B cell (primary cell): ENCODE measurements at regions not wholly inside any gene's neighbourhood (a gene's known extent, or its start where the extent isn't known, plus 50 kb on each side); places are given as distances from the start of the nearest gene placed in this dataset.

ENCODE experiments used
- ATAC-seq: fragments of 200-7000 bp; cut with Tn5 transposase; one replicate; pipeline ENCODE4 v1.10.0; 2021; ENCODE audit warnings: low read depth, mild to moderate bottlenecking, moderate number of reproducible peaks, moderate library complexity
- CTCF ChIA-PET: fragments of 350-600 bp; sonication (Branson Sonifier 250); formaldehyde crosslinking; loops from one replicate; lab custom pipeline; 2021; ENCODE audit warnings: antibody characterized with exemption, inconsistent platforms; lab: Charles Lee
- POLR2A ChIA-PET: fragments of 350-600 bp; sonication (Branson Sonifier 250); formaldehyde crosslinking; loops from one replicate; lab custom pipeline; 2021; ENCODE audit warnings: antibody characterized with exemption; lab: Charles Lee
- DNase-seq: peaks from one replicate; pipeline ENCODE4 v3.0.0; 2013
- H2AFZ ChIP-seq: 2 replicates; pipeline ENCODE4 v1.6.1; 2012; ENCODE audit warnings: mild to moderate bottlenecking, low read depth, low read length; ENCODE audit not compliant: insufficient read depth, poor library complexity, severe bottlenecking
- H3K27ac ChIP-seq, 2 donors: 1 replicate in 1 of 2; 2 replicates in 1 of 2; pipeline ENCODE4 v1.5.1; 2012 to 2013; ENCODE audit warnings: low read length in 2 of 2, mild to moderate bottlenecking in 2 of 2, moderate library complexity in 1 of 2
- H3K27me3 ChIP-seq, 4 experiments: fragments of 200-600 bp in 1 of 4; sonication (generic) in 1 of 4; replicated peaks in 1 of 4; 1 replicate in 2 of 4; 2 replicates in 2 of 4; pipeline versions ENCODE4 v1.6.1 to v1.7.0; 2013 to 2016; ENCODE audit warnings: low read length in 3 of 4, mild to moderate bottlenecking in 2 of 4, mixed read lengths in 1 of 4, moderate library complexity in 1 of 4; ENCODE audit not compliant: insufficient read depth in 4 of 4, control insufficient read depth in 3 of 4; ENCODE audit errors: control extremely low read depth in 1 of 4
- H3K36me3 ChIP-seq, 2 experiments: replicated peaks in 1 of 2; 1 replicate in 1 of 2; 2 replicates in 1 of 2; pipeline versions ENCODE4 v1.6.1 to v1.7.1; 2013; ENCODE audit warnings: low read length in 1 of 2; ENCODE audit not compliant: insufficient read depth in 2 of 2, control insufficient read depth in 1 of 2; ENCODE audit errors: control extremely low read depth in 1 of 2, extremely low read depth in 1 of 2
- H3K4me1 ChIP-seq, 2 donors: fragments of 200-600 bp in 1 of 2; sonication (generic) in 1 of 2; 1 replicate in 1 of 2; 2 replicates in 1 of 2; pipeline versions ENCODE4 v1.5.1 to v1.6.1; 2013 to 2017; ENCODE audit warnings: low read length in 2 of 2; ENCODE audit not compliant: control insufficient read depth in 2 of 2, insufficient read depth in 2 of 2
- H3K4me2 ChIP-seq: replicated peaks from 2 replicates; pipeline ENCODE3; 2012; ENCODE audit warnings: mild to moderate bottlenecking, low read depth, low read length; ENCODE audit not compliant: poor library complexity, severe bottlenecking
- H3K4me3 ChIP-seq, 5 experiments: fragments of 200-600 bp in 1 of 5; sonication (generic) in 1 of 5; 1 replicate in 3 of 5; 2 replicates in 2 of 5; pipeline versions ENCODE4 v1.5.1 to v1.7.0; 2011 to 2016; ENCODE audit warnings: low read length in 4 of 5, mild to moderate bottlenecking in 4 of 5, low read depth in 2 of 5, control low read depth in 1 of 5, moderate library complexity in 1 of 5; ENCODE audit not compliant: insufficient read depth in 1 of 5; ENCODE audit errors: control extremely low read depth in 1 of 5, extremely low read depth in 1 of 5
- H3K79me2 ChIP-seq: fragments of 200-600 bp; sonication (generic); one replicate; pipeline ENCODE4 v1.6.0; 2016; ENCODE audit warnings: low read length; ENCODE audit not compliant: control insufficient read depth, insufficient read depth
- H3K9ac ChIP-seq: fragments of 200-600 bp; sonication (generic); 2 replicates; pipeline ENCODE4 v1.6.1; 2017; ENCODE audit warnings: mild to moderate bottlenecking, low read length, moderate library complexity
- H3K9me3 ChIP-seq, 3 donors: one replicate each; pipeline versions ENCODE4 v1.6.1 to v1.7.1; 2013; ENCODE audit warnings: low read length in 2 of 3; ENCODE audit not compliant: control insufficient read depth in 2 of 3, insufficient read depth in 1 of 3; ENCODE audit errors: control extremely low read depth in 1 of 3
- H4K20me1 ChIP-seq: 2 replicates; pipeline ENCODE4 v1.6.0; 2012; ENCODE audit warnings: mild to moderate bottlenecking, low read length; ENCODE audit not compliant: insufficient read depth, control insufficient read depth, poor library complexity, severe bottlenecking
- H3K27ac Mint-ChIP-seq: one replicate; pipeline ENCODE4 v1.8.0; 2021; ENCODE audit warnings: mixed read lengths
- H3K27me3 Mint-ChIP-seq: one replicate; pipeline ENCODE4 v1.8.0; 2021; ENCODE audit warnings: mixed read lengths
- H3K4me1 Mint-ChIP-seq: one replicate; pipeline ENCODE4 v1.8.0; 2021; ENCODE audit warnings: mixed read lengths
- H3K4me3 Mint-ChIP-seq: one replicate; pipeline ENCODE4 v1.8.0; 2021; ENCODE audit warnings: mixed read lengths
- H3K9me3 Mint-ChIP-seq: one replicate; pipeline ENCODE4 v1.8.0; 2022; ENCODE audit warnings: mixed read lengths; ENCODE audit not compliant: insufficient read depth
- CTCF ChIP-seq: fragments of 200-600 bp; IDR thresholded peaks from one replicate; pipeline ENCODE4 v1.8.0; 2022; ENCODE audit warnings: antibody characterized with exemption, mild to moderate bottlenecking
- EZH2 ChIP-seq: IDR thresholded peaks from 2 replicates; pipeline ENCODE4 v1.6.1; 2012; ENCODE audit warnings: borderline replicate concordance, low read depth, mild to moderate bottlenecking, moderate library complexity, low read length; ENCODE audit not compliant: insufficient read depth, poor library complexity, severe bottlenecking
- WGBS: methylation state at CpG from one replicate; pipeline ENCODE4 v1.1.5; 2013; ENCODE audit warnings: missing lambda C conversion rate; ENCODE audit not compliant: insufficient coverage; 5-methylcytosine and 5-hydroxymethylcytosine counted together
- intact Hi-C: fragments of 100-400 bp; cut with micrococcal nuclease; formaldehyde crosslinking; loops from one replicate; pipeline ENCODE4 v1.10.0; 2022

- Histone ChIP-seq H3K36me3 (no peaks in the 10 kb centered on the region), H3K4me2 (no peak overlapping the region), H3K27me3 (no peaks in the 10 kb centered on the region), H3K79me2 (no peaks in the 10 kb centered on the region), H3K27ac (no peak overlapping the region), H2AFZ (no peak overlapping the region), H3K4me1 (peaks cover 12 to 26% of the 10 kb centered on the region in 2 donors), H4K20me1 (no peaks in the 10 kb centered on the region), H3K9ac (no peak overlapping the region), H3K9me3 (no peaks in the 10 kb centered on the region), H3K4me3 (no peak overlapping the region)
- ChIA-PET POLR2A (interaction anchor here (0.6 kb wide), 1 partner anchor 245 kb away, joined by 3 read pairs; no protein-coding TSS in a partner anchor), CTCF (no interaction called here)
- TF ChIP-seq CTCF, result no peak
- no peak for TF ChIP-seq EZH2
- intact Hi-C loops, result no loop called here
- H3K27ac Mint-ChIP-seq, result no peak overlapping the region
- no peaks in the 10 kb centered on the region for H3K27me3 Mint-ChIP-seq
- peaks cover 25% of the 10 kb centered on the region for H3K4me1 Mint-ChIP-seq
- no peaks in the 10 kb centered on the region for H3K9me3 Mint-ChIP-seq
- ATAC-seq (no peak), DNase-seq (no peak)
- 100% methylated on average over 2 of the region's 3 CpGs for WGBS
- H3K4me3 Mint-ChIP-seq, result no peak overlapping the region
Observed at GRCh38 chr6:45739058-45739457, 276.6 kb downstream of the CLIC5 start.

- CTCF ChIA-PET, result interaction anchor here (0.6 kb wide), 1 partner anchor 231 kb away, joined by 3 read pairs; no protein-coding TSS in a partner anchor
- H3K27me3 Mint-ChIP-seq, result peaks cover 5% of the 10 kb centered on the region
Observed at GRCh38 chr6:45738057-45738455, 277.6 kb downstream of the CLIC5 start.

More at GRCh38 chr6:45738057-45738455, 277.6 kb downstream of the CLIC5 start:
- DNase-seq (no peak), ATAC-seq (no peak)
- POLR2A ChIA-PET, result no interaction called here
- intact Hi-C loops, result no loop called here
- H3K9me3 ChIP-seq, result no peaks in the 10 kb centered on the region
- no peaks in the 10 kb centered on the region for H4K20me1 ChIP-seq
- TF ChIP-seq EZH2 (no peak), CTCF (no peak)
- no peak overlapping the region for H2AFZ ChIP-seq
- H3K4me3 ChIP-seq, result no peak overlapping the region
- Mint-ChIP-seq H3K4me3 (no peak overlapping the region), H3K27ac (no peak overlapping the region), H3K4me1 (peaks cover 23% of the 10 kb centered on the region), H3K9me3 (no peaks in the 10 kb centered on the region)
- no peak overlapping the region for H3K9ac ChIP-seq
- no CpG with 5 or more reads among the region's 5 CpGs for WGBS
- H3K36me3 ChIP-seq, result no peaks in the 10 kb centered on the region
- no peak overlapping the region for H3K4me2 ChIP-seq
- H3K4me1 ChIP-seq, result peaks cover 12 to 26% of the 10 kb centered on the region in 2 donors
- no peaks in the 10 kb centered on the region for H3K27me3 ChIP-seq
- H3K27ac ChIP-seq, result no peak overlapping the region
- H3K79me2 ChIP-seq, result no peaks in the 10 kb centered on the region
